GM13976 (cell line): ENCODE measurements at regions not wholly inside any gene's neighbourhood (a gene's known extent, or its start where the extent isn't known, plus 50 kb on each side); places are given as distances from the start of the nearest gene placed in this dataset.

Experiments
- DNase-seq: peaks from one replicate; pipeline ENCODE4 v3.0.0; 2012; ENCODE audit warnings: low spot score
- CTCF ChIP-seq: IDR thresholded peaks from 2 replicates; pipeline ENCODE4 v1.5.1; 2012; ENCODE audit warnings: borderline replicate concordance, mild to moderate bottlenecking; ENCODE audit not compliant: insufficient read depth; ENCODE audit errors: extremely low read depth, missing control alignments, control extremely low read depth
- in situ Hi-C: fragments of 300-500 bp; cut with MboI; formaldehyde crosslinking; loops from one replicate; pipeline ENCODE4 v1.12.0; 2022; ENCODE audit warnings: low sequenced_read_pairs, mixed read lengths, inconsistent platforms; ENCODE audit not compliant: unreplicated experiment

- no peak for DNase-seq
- in situ Hi-C loops = no loop called here
- no peak for TF ChIP-seq CTCF
Observed at GRCh38 chr21:35679076-35679475, 381.2 kb downstream of the SETD4 start.

GRCh38 chr21:35678393-35678792 is 381.9 kb downstream of the SETD4 start:
- DNase-seq = no peak
- in situ Hi-C loops = no loop called here
- no peak for TF ChIP-seq CTCF

GRCh38 chr21:35677298-35677841 is 383.0 kb downstream of the SETD4 start:
- DNase-seq = no peak
- TF ChIP-seq CTCF = no peak
- in situ Hi-C loops = no loop called here

GRCh38 chr21:35674895-35675470 is 385.3 kb downstream of the SETD4 start:
- in situ Hi-C loops = no loop called here
- TF ChIP-seq CTCF = no peak
- no peak for DNase-seq

- DNase-seq = no peak
- no peak for TF ChIP-seq CTCF
- in situ Hi-C loops = no loop called here
Observed at GRCh38 chr21:35674091-35674671, 386.1 kb downstream of the SETD4 start.

- in situ Hi-C loops = no loop called here
- DNase-seq = no peak
- TF ChIP-seq CTCF = no peak
Observed at GRCh38 chr21:35672313-35672712, 388.0 kb downstream of the SETD4 start.
